Hepatocyte (in vitro differentiated cells): ENCODE measurements at regions not wholly inside any gene's neighbourhood (a gene's known extent, or its start where the extent isn't known, plus 50 kb on each side); places are given as distances from the start of the nearest gene placed in this dataset.

ENCODE experiments used
- CTCF ChIP-seq: fragments of 200-600 bp; sonication (generic); IDR thresholded peaks from 2 replicates; pipeline ENCODE4 v1.5.1; 2016; ENCODE audit warnings: antibody characterized with exemption, mild to moderate bottlenecking; ENCODE audit not compliant: poor library complexity
- EZH2 ChIP-seq: fragments of 200-600 bp; sonication (generic); IDR thresholded peaks from 2 replicates; pipeline ENCODE4 v1.6.1; 2016; ENCODE audit warnings: antibody characterized with exemption, mild to moderate bottlenecking, borderline replicate concordance
- EZH2phosphoT487 ChIP-seq: fragments of 200-600 bp; sonication (generic); IDR thresholded peaks from one replicate; pipeline ENCODE4 v1.6.1; 2018; ENCODE audit warnings: antibody characterized with exemption, mild to moderate bottlenecking, low read depth, moderate library complexity; ENCODE audit not compliant: unreplicated experiment, severe bottlenecking

- TF ChIP-seq CTCF = no peak
- TF ChIP-seq EZH2phosphoT487 = no peak
- no peak for TF ChIP-seq EZH2
Measured at GRCh38 chr10:78744491-78745090, 324.2 kb upstream of the ZMIZ1 start.
